ENCODE measurements at regions not wholly inside any gene's neighbourhood (a gene's known extent, or its start where the extent isn't known, plus 50 kb on each side); places are given as distances from the start of the nearest gene placed in this dataset.

DNA sequence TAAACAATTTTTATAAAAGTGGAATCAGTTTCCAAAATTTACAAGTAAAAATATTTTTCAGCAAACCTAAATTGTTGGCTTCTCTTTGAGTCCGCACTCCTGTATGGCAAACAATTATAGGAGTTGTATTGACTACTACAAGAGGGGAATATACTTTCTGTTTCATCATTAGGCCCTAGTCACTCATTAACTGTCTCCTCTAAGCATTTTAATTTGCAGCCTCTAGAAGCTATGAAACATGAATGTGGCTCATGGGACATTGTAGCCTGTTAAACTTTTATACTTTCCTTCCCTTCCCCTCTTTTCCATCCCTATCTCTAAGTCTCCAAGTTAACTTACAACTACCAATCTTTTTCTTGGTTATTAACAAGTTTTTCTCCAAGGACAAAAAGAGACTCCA, 58.9 kb upstream of the CBLB start:
- TF ChIP-seq, protein P1, sequence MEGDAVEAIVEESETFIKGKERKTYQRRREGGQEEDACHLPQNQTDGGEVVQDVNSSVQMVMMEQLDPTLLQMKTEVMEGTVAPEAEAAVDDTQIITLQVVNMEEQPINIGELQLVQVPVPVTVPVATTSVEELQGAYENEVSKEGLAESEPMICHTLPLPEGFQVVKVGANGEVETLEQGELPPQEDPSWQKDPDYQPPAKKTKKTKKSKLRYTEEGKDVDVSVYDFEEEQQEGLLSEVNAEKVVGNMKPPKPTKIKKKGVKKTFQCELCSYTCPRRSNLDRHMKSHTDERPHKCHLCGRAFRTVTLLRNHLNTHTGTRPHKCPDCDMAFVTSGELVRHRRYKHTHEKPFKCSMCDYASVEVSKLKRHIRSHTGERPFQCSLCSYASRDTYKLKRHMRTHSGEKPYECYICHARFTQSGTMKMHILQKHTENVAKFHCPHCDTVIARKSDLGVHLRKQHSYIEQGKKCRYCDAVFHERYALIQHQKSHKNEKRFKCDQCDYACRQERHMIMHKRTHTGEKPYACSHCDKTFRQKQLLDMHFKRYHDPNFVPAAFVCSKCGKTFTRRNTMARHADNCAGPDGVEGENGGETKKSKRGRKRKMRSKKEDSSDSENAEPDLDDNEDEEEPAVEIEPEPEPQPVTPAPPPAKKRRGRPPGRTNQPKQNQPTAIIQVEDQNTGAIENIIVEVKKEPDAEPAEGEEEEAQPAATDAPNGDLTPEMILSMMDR (IDR thresholded peaks at IDR 0.05 in 4 of 5, conservative IDR thresholded peaks at IDR 0.05 in 1 of 5) = no peak
- TF ChIP-seq POLR2A (IDR thresholded peaks at IDR 0.05) = no peak
